ENCODE measurements at regions not wholly inside any gene's neighbourhood (a gene's known extent, or its start where the extent isn't known, plus 50 kb on each side); places are given as distances from the start of the nearest gene placed in this dataset.

- Histone ChIP-seq H3K4me2 (no peak overlapping the region), H4K20me1 (ENCODE audit: low read depth) (no peaks in the 10 kb centered on the region), H3K27me3 (no peaks in the 10 kb centered on the region), H3K79me2 (ENCODE audit: low read depth) (no peaks in the 10 kb centered on the region), H3K36me3 (no peaks in the 10 kb centered on the region), H3K4me3 (no peak overlapping the region), H2AFZ (replicated peaks) (no peak overlapping the region), H3F3A (ENCODE audit: low read depth) (no peaks in the 10 kb centered on the region), H3K4me1 (no peaks in the 10 kb centered on the region), H3K9me3 (ENCODE audit: low read depth) (no peaks in the 10 kb centered on the region), H3K27ac (no peak overlapping the region), H3K9ac (no peak overlapping the region)
- TF ChIP-seq CTCF (IDR thresholded peaks at IDR 0.05): no peak
- no peak for TF ChIP-seq EZH2phosphoT487 (IDR thresholded peaks at IDR 0.05)
- no peak for TF ChIP-seq EZH2 (IDR thresholded peaks at IDR 0.05)
- no peak overlapping the region for H3K27ac Mint-ChIP-seq
- H3K4me1 Mint-ChIP-seq: peaks cover 3% of the 10 kb centered on the region
- no peaks in the 10 kb centered on the region for H3K9me3 Mint-ChIP-seq
- DNase-seq (ENCODE audit: low spot score): no peak
- H3K36me3 Mint-ChIP-seq: no peaks in the 10 kb centered on the region
- no peaks in the 10 kb centered on the region for H3K27me3 Mint-ChIP-seq (ENCODE audit: insufficient read depth, low read depth)
- H3K4me3 Mint-ChIP-seq: no peak overlapping the region
Measured at GRCh38 chr9:82894961-82895821, 167.8 kb downstream of the RASEF start.

GRCh38 chr9:82895822-82896110 is 167.2 kb downstream of the RASEF start:
- no peaks in the 10 kb centered on the region for H3K9me3 ChIP-seq (ENCODE audit: low read depth)
- no peaks in the 10 kb centered on the region for H4K20me1 ChIP-seq (ENCODE audit: low read depth)
- no peaks in the 10 kb centered on the region for H3F3A ChIP-seq (ENCODE audit: low read depth)

DNA sequence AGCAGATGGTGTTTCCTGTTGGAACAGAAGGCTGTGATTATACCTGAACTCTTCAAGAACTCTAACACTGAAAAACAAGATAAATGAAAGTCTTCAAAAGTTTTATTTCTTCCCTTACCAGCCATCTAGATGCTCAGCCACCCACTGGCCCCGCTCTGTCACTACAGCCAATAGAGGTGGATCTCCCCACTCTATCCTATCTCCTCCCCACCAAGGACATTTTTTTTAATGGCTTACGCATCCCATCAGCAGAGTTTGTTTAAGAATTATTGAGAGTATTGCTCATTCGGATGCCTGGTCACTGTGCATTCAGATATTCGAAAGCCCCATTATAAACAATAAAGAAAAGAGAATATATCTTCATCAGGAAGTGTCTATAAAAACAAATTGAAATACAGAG is 159.4 kb downstream of the RASEF start:
- Histone ChIP-seq H3K4me3 (no peak overlapping the region), H3K9ac (no peak overlapping the region), H3K36me3 (no peaks in the 10 kb centered on the region), H3K27ac (no peak overlapping the region), H4K20me1 (ENCODE audit: low read depth) (no peaks in the 10 kb centered on the region), H3K79me2 (ENCODE audit: low read depth) (no peaks in the 10 kb centered on the region), H3K4me2 (no peak overlapping the region), H3K9me3 (ENCODE audit: low read depth) (no peaks in the 10 kb centered on the region), H3K27me3 (no peaks in the 10 kb centered on the region), H3K4me1 (no peaks in the 10 kb centered on the region), H3F3A (ENCODE audit: low read depth) (no peaks in the 10 kb centered on the region), H2AFZ (replicated peaks) (peak overlapping the region; percentile 97)
- Mint-ChIP-seq H3K27ac (no peak overlapping the region), H3K4me1 (no peaks in the 10 kb centered on the region), H3K27me3 (ENCODE audit: insufficient read depth, low read depth) (peaks cover 2% of the 10 kb centered on the region), H3K36me3 (no peaks in the 10 kb centered on the region), H3K9me3 (no peaks in the 10 kb centered on the region), H3K4me3 (no peak overlapping the region)
- TF ChIP-seq CTCF (IDR thresholded peaks at IDR 0.05): no peak
- TF ChIP-seq EZH2phosphoT487 (IDR thresholded peaks at IDR 0.05): no peak
- no peak for TF ChIP-seq EZH2 (IDR thresholded peaks at IDR 0.05)
- DNase-seq (ENCODE audit: low spot score): no peak

More at GRCh38 chr9:82895822-82896110, 167.2 kb downstream of the RASEF start:
- Histone ChIP-seq H2AFZ (replicated peaks) (no peak overlapping the region), H3K36me3 (no peaks in the 10 kb centered on the region), H3K79me2 (ENCODE audit: low read depth) (no peaks in the 10 kb centered on the region), H3K4me1 (no peaks in the 10 kb centered on the region), H3K4me3 (no peak overlapping the region), H3K4me2 (no peak overlapping the region), H3K27me3 (no peaks in the 10 kb centered on the region), H3K27ac (no peak overlapping the region), H3K9ac (no peak overlapping the region)
- no peak overlapping the region for H3K4me3 Mint-ChIP-seq
- DNase-seq (ENCODE audit: low spot score): no peak
- no peaks in the 10 kb centered on the region for H3K9me3 Mint-ChIP-seq
- H3K4me1 Mint-ChIP-seq: peaks cover 3% of the 10 kb centered on the region
- no peak for TF ChIP-seq EZH2 (IDR thresholded peaks at IDR 0.05)
- TF ChIP-seq EZH2phosphoT487 (IDR thresholded peaks at IDR 0.05): no peak
- no peak for TF ChIP-seq CTCF (IDR thresholded peaks at IDR 0.05)
- H3K27ac Mint-ChIP-seq: no peak overlapping the region
- H3K36me3 Mint-ChIP-seq: no peaks in the 10 kb centered on the region
- no peaks in the 10 kb centered on the region for H3K27me3 Mint-ChIP-seq (ENCODE audit: insufficient read depth, low read depth)
